Common myeloid progenitor, CD34-positive (primary cell): ENCODE measurements at regions not wholly inside any gene's neighbourhood (a gene's known extent, or its start where the extent isn't known, plus 50 kb on each side); places are given as distances from the start of the nearest gene placed in this dataset.
A peak's percentile ranks its signal among the peaks of the same experiment; 100 is the strongest.

Experiments used
- CTCF ChIA-PET: fragments of 350-600 bp; sonication (Branson Sonifier 250); formaldehyde crosslinking; loops from one replicate; lab custom pipeline; 2021; ENCODE audit warnings: antibody characterized with exemption; lab: Charles Lee
- POLR2A ChIA-PET: fragments of 350-600 bp; sonication (Branson Sonifier 250); formaldehyde crosslinking; loops from one replicate; lab custom pipeline; 2021; ENCODE audit warnings: antibody characterized with exemption; lab: Charles Lee
- DNase-seq, 3 donors: peaks; one replicate each; pipeline versions ENCODE4 v3.0.0 to v3.0.0-alpha.2; 2013
- H3K27ac ChIP-seq, 2 experiments: 1 replicate in 1 of 2; 2 replicates in 1 of 2; pipeline ENCODE4 v1.7.0; 2013; ENCODE audit warnings: inconsistent platforms in 2 of 2, low read length in 2 of 2, mild to moderate bottlenecking in 2 of 2, low read depth in 1 of 2, moderate library complexity in 1 of 2; ENCODE audit not compliant: severe bottlenecking in 2 of 2, insufficient read depth in 1 of 2, poor library complexity in 1 of 2
- H3K27me3 ChIP-seq, 5 experiments: replicated peaks in 2 of 5; 1 replicate in 3 of 5; 2 replicates in 2 of 5; pipeline versions ENCODE4 v1.6.1 to v1.7.0; 2013; ENCODE audit warnings: low read length in 4 of 5, mild to moderate bottlenecking in 2 of 5, moderate library complexity in 2 of 5, inconsistent platforms in 1 of 5; ENCODE audit not compliant: insufficient read depth in 5 of 5, control insufficient read depth in 4 of 5
- H3K36me3 ChIP-seq, 4 experiments: 1 replicate in 2 of 4; 2 replicates in 2 of 4; pipeline versions ENCODE4 v1.6.1 to v1.7.0; 2013; ENCODE audit warnings: low read length in 3 of 4, control low read depth in 1 of 4, mild to moderate bottlenecking in 1 of 4; ENCODE audit not compliant: control insufficient read depth in 4 of 4, insufficient read depth in 4 of 4
- H3K4me1 ChIP-seq, 4 experiments: 1 replicate in 3 of 4; 2 replicates in 1 of 4; pipeline versions ENCODE4 v1.6.1 to v1.7.1; 2013; ENCODE audit warnings: low read length in 3 of 4, mild to moderate bottlenecking in 3 of 4, control low read depth in 1 of 4, inconsistent platforms in 1 of 4, moderate library complexity in 1 of 4; ENCODE audit not compliant: control insufficient read depth in 4 of 4, insufficient read depth in 4 of 4; ENCODE audit errors: control extremely low read depth in 1 of 4
- H3K4me3 ChIP-seq, 7 experiments: 1 replicate in 4 of 7; 2 replicates in 3 of 7; pipeline versions ENCODE4 v1.5.1 to v1.7.0; 2013; ENCODE audit warnings: mild to moderate bottlenecking in 7 of 7, low read length in 6 of 7, moderate library complexity in 6 of 7, inconsistent platforms in 2 of 7, low read depth in 2 of 7, control low read depth in 1 of 7; ENCODE audit not compliant: insufficient read depth in 4 of 7, control insufficient read depth in 1 of 7; ENCODE audit errors: extremely low read depth in 1 of 7
- H3K9me3 ChIP-seq, 5 experiments: 1 replicate in 4 of 5; 2 replicates in 1 of 5; pipeline versions ENCODE4 v1.6.1 to v1.7.1; 2013; ENCODE audit warnings: low read length in 4 of 5, mild to moderate bottlenecking in 2 of 5, inconsistent platforms in 1 of 5, low read depth in 1 of 5, moderate library complexity in 1 of 5; ENCODE audit not compliant: control insufficient read depth in 4 of 5, insufficient read depth in 2 of 5; ENCODE audit errors: control extremely low read depth in 1 of 5
- WGBS: methylation state at CpG from one replicate; pipeline ENCODE4 v1.1.5; 2013; ENCODE audit not compliant: insufficient coverage; 5-methylcytosine and 5-hydroxymethylcytosine counted together

GRCh38 chr16:86905302-86905701, 327.0 kb downstream of the FOXL1 start:
- WGBS = 97% methylated on average over 7 of the region's 9 CpGs
- POLR2A ChIA-PET = no interaction called here

GRCh38 chr16:86906623-86907022, 328.3 kb downstream of the FOXL1 start:
- 97% methylated on average over 14 of the region's 14 CpGs for WGBS
- Histone ChIP-seq H3K27me3 (peaks cover 0 to 28% (median 3%) of the 10 kb centered on the region in 5 experiments), H3K4me1 (peaks cover 0 to 2% (median 0%) of the 10 kb centered on the region in 4 experiments), H3K4me3 (no peak overlapping the region), H3K27ac (no peak overlapping the region), H3K36me3 (no peaks in the 10 kb centered on the region), H3K9me3 (no peaks in the 10 kb centered on the region)
- ChIA-PET POLR2A (no interaction called here), CTCF (no interaction called here)
- DNase-seq = no peak

More at GRCh38 chr16:86905302-86905701, 327.0 kb downstream of the FOXL1 start:
- Histone ChIP-seq H3K36me3 (no peaks in the 10 kb centered on the region), H3K27ac (no peak overlapping the region), H3K4me1 (no peaks in the 10 kb centered on the region), H3K4me3 (no peak overlapping the region), H3K9me3 (no peaks in the 10 kb centered on the region), H3K27me3 (peaks cover 0 to 28% (median 3%) of the 10 kb centered on the region in 5 experiments)
- CTCF ChIA-PET = no interaction called here
- no peak for DNase-seq

GRCh38 chr16:86909359-86910160, 331.2 kb downstream of the FOXL1 start:
- Histone ChIP-seq H3K4me3 (no peak overlapping the region), H3K36me3 (no peaks in the 10 kb centered on the region), H3K4me1 (peaks cover 0 to 2% (median 0%) of the 10 kb centered on the region in 4 experiments), H3K27me3 (peaks cover 0 to 33% (median 3%) of the 10 kb centered on the region in 5 experiments), H3K9me3 (no peaks in the 10 kb centered on the region), H3K27ac (no peak overlapping the region)
- peak in 1 of 3 donors; percentile 12 for DNase-seq
- ChIA-PET POLR2A (no interaction called here), CTCF (no interaction called here)
- WGBS = 94% methylated on average over 13 of the region's 19 CpGs

GRCh38 chr16:86910161-86910769, 331.9 kb downstream of the FOXL1 start:
- WGBS = 87% methylated on average over 14 of the region's 16 CpGs
- H3K27me3 ChIP-seq = peaks cover 0 to 37% (median 3%) of the 10 kb centered on the region in 5 experiments
- DNase-seq = no peak
- no peak overlapping the region for H3K27ac ChIP-seq
- H3K36me3 ChIP-seq = no peaks in the 10 kb centered on the region
- H3K9me3 ChIP-seq = no peaks in the 10 kb centered on the region
- no peak overlapping the region for H3K4me3 ChIP-seq
- H3K4me1 ChIP-seq = peaks cover 0 to 2% (median 0%) of the 10 kb centered on the region in 4 experiments
- ChIA-PET CTCF (no interaction called here), POLR2A (no interaction called here)

DNA sequence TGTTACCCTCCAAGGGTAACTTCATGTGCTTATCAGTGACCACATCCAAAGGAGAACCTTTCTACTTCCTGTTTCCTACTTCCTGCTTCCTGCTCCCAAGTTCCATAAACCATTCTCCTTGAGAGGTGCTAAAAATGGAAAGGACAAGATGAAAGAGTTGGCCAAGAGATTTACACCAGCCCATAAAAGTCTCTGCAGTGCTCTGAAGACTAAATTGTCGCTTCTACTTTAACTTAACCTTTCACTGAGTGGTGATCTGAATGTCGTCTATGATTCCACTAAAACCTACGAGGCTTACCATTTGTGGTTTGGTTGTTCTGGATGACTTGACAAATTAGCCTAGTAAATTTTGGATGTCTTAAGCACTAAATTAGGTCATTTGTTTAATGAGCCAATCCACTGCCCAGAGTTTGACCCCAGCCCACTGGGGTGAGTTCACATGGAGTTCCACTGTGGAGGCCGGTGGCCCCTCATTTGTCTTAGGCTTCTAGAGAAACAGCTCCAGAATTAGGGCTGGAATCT, 333.1 kb downstream of the FOXL1 start:
- peak in 2 of 3 donors; percentile 10 to 33 for DNase-seq
- Histone ChIP-seq H3K4me3 (no peak overlapping the region), H3K4me1 (peaks cover 0 to 2% (median 0%) of the 10 kb centered on the region in 4 experiments), H3K27ac (no peak overlapping the region), H3K9me3 (no peaks in the 10 kb centered on the region), H3K36me3 (no peaks in the 10 kb centered on the region), H3K27me3 (peaks cover 0 to 43% (median 3%) of the 10 kb centered on the region in 5 experiments)
- ChIA-PET CTCF (no interaction called here), POLR2A (no interaction called here)
- WGBS = 44% methylated on average over 4 of the region's 4 CpGs

DNA sequence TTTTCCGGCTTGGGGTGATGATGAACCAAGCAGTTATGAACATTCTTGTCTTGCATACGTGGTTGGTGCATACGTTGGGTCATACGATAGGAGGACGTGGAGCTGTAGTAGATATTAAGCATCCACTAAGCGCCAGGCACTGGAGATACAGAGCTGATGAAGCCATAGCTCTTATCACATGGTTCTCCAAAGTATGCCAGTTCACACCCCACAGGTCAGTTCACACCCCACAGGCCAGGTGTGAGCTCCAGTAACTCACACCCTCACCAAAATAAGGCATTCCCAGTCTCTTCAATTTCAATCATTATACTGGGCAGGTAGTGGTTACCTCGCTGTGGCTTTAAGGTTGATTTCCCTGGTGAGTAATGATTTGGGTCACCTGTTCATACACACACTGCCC, 335.5 kb downstream of the FOXL1 start:
- H3K4me3 ChIP-seq = no peak overlapping the region
- peaks cover 0 to 32% (median 2%) of the 10 kb centered on the region in 5 experiments for H3K27me3 ChIP-seq
- peaks cover 0 to 2% (median 0%) of the 10 kb centered on the region in 4 experiments for H3K4me1 ChIP-seq
- ChIA-PET POLR2A (no interaction called here), CTCF (no interaction called here)
- no peak for DNase-seq
- H3K36me3 ChIP-seq = no peaks in the 10 kb centered on the region
- WGBS = 97% methylated on average over 6 of the region's 7 CpGs
- H3K27ac ChIP-seq = no peak overlapping the region
- no peaks in the 10 kb centered on the region for H3K9me3 ChIP-seq
